ENCODE measurements at regions not wholly inside any gene's neighbourhood (a gene's known extent, or its start where the extent isn't known, plus 50 kb on each side); places are given as distances from the start of the nearest gene placed in this dataset.
A peak's percentile ranks its signal among the peaks of the same experiment; 100 is the strongest.
"Not testable (repeated sequence)": the region's sequence is repeated elsewhere in the genome, so short reads cannot be mapped to it uniquely, and the experiment has no call there.

GRCh38 chr13:79859756-79860155 is 378.8 kb downstream of the NDFIP2 start:
- DNase-seq, result no peak

- DNase-seq, result no peak
Measured at GRCh38 chr13:79853251-79853650, 372.3 kb downstream of the NDFIP2 start.

- DNase-seq, result no peak
Measured at GRCh38 chr13:79851318-79851717, 370.4 kb downstream of the NDFIP2 start.

GRCh38 chr13:79847882-79848592 is 367.1 kb downstream of the NDFIP2 start:
- no peak for DNase-seq

GRCh38 chr13:79846386-79846785 is 365.4 kb downstream of the NDFIP2 start:
- peak; percentile 88 for DNase-seq

GRCh38 chr13:79837741-79838450 is 356.9 kb downstream of the NDFIP2 start:
- no peak for DNase-seq

- DNase-seq, result not testable (repeated sequence)
Measured at GRCh38 chr13:79836121-79836520, 355.2 kb downstream of the NDFIP2 start.

- no peak for DNase-seq
Measured at GRCh38 chr13:79834876-79835275, 353.9 kb downstream of the NDFIP2 start.

GRCh38 chr13:79833991-79834390 is 353.0 kb downstream of the NDFIP2 start:
- DNase-seq, result no peak

GRCh38 chr13:79831556-79831955 is 350.6 kb downstream of the NDFIP2 start:
- DNase-seq, result no peak

GRCh38 chr13:79830945-79831344 is 350.0 kb downstream of the NDFIP2 start:
- DNase-seq, result no peak

- DNase-seq, result no peak
Measured at GRCh38 chr13:79830426-79830825, 349.5 kb downstream of the NDFIP2 start.

- DNase-seq, result no peak
Measured at GRCh38 chr13:79829880-79830279, 348.9 kb downstream of the NDFIP2 start.

- no peak for DNase-seq
Measured at GRCh38 chr13:79825959-79826358, 345.0 kb downstream of the NDFIP2 start.

- no peak for DNase-seq
Measured at GRCh38 chr13:79815041-79815440, 334.1 kb downstream of the NDFIP2 start.

- DNase-seq, result no peak
Measured at GRCh38 chr13:79812070-79812850, 331.3 kb downstream of the NDFIP2 start.

- DNase-seq, result no peak
Measured at GRCh38 chr13:79811170-79811569, 330.2 kb downstream of the NDFIP2 start.

GRCh38 chr13:79810669-79811068 is 329.7 kb downstream of the NDFIP2 start:
- DNase-seq, result no peak

GRCh38 chr13:79810018-79810417 is 329.1 kb downstream of the NDFIP2 start:
- DNase-seq, result no peak

GRCh38 chr13:79808475-79808874 is 327.5 kb downstream of the NDFIP2 start:
- DNase-seq, result no peak

GRCh38 chr13:79807554-79807953 is 326.6 kb downstream of the NDFIP2 start:
- no peak for DNase-seq

GRCh38 chr13:79806821-79807220 is 325.9 kb downstream of the NDFIP2 start:
- no peak for DNase-seq

GRCh38 chr13:79805317-79805716 is 324.4 kb downstream of the NDFIP2 start:
- no peak for DNase-seq

- no peak for DNase-seq
Measured at GRCh38 chr13:79803989-79804388, 323.0 kb downstream of the NDFIP2 start.
